Fibroblast of peridontal ligament (primary cell): ENCODE measurements at regions not wholly inside any gene's neighbourhood (a gene's known extent, or its start where the extent isn't known, plus 50 kb on each side); places are given as distances from the start of the nearest gene placed in this dataset.

ENCODE experiments used
- DNase-seq: peaks from one replicate; pipeline ENCODE4 v3.0.0-alpha.2; 2010; ENCODE audit errors: extremely low read depth

GRCh38 chr3:161800985-161801559, 304.5 kb downstream of the OTOL1 start:
- no peak for DNase-seq

- DNase-seq: no peak
Observed at GRCh38 chr3:161818106-161818505, 321.5 kb downstream of the OTOL1 start.

GRCh38 chr3:161821591-161821990, 325.0 kb downstream of the OTOL1 start:
- DNase-seq: no peak

- no peak for DNase-seq
Observed at GRCh38 chr3:161822291-161822690, 325.7 kb downstream of the OTOL1 start.

GRCh38 chr3:161823910-161824309, 327.3 kb downstream of the OTOL1 start:
- no peak for DNase-seq

- no peak for DNase-seq
Observed at GRCh38 chr3:161838021-161838420, 341.4 kb downstream of the OTOL1 start.

GRCh38 chr3:161848376-161848775, 351.8 kb downstream of the OTOL1 start:
- DNase-seq: no peak

GRCh38 chr3:161851941-161852566, 355.4 kb downstream of the OTOL1 start:
- DNase-seq: peak; percentile 33

- no peak for DNase-seq
Observed at GRCh38 chr3:161852744-161853143, 356.1 kb downstream of the OTOL1 start.

- DNase-seq: peak; percentile 6
Observed at GRCh38 chr3:161854232-161854771, 357.7 kb downstream of the OTOL1 start.

GRCh38 chr3:161859057-161859456, 362.4 kb downstream of the OTOL1 start:
- DNase-seq: no peak

- no peak for DNase-seq
Observed at GRCh38 chr3:161859865-161860450, 363.4 kb downstream of the OTOL1 start.

- DNase-seq: no peak
Observed at GRCh38 chr3:161863775-161864174, 367.2 kb downstream of the OTOL1 start.

GRCh38 chr3:161866176-161866575, 369.6 kb downstream of the OTOL1 start:
- no peak for DNase-seq

- DNase-seq: no peak
Observed at GRCh38 chr3:161875483-161875882, 378.9 kb downstream of the OTOL1 start.

- DNase-seq: peak; percentile 25
Observed at GRCh38 chr3:161879470-161879869, 382.9 kb downstream of the OTOL1 start.

GRCh38 chr3:161884830-161885229, 388.2 kb downstream of the OTOL1 start:
- DNase-seq: no peak

GRCh38 chr3:161890147-161890625, 393.6 kb downstream of the OTOL1 start:
- DNase-seq: peak; percentile 88

GRCh38 chr3:161893972-161894371, 397.4 kb downstream of the OTOL1 start:
- peak; percentile 81 for DNase-seq

GRCh38 chr3:161894657-161895056, 398.0 kb downstream of the OTOL1 start:
- peak; percentile 12 for DNase-seq

GRCh38 chr3:161905520-161906132, 409.0 kb downstream of the OTOL1 start:
- no peak for DNase-seq

GRCh38 chr3:161913786-161914389, 417.3 kb downstream of the OTOL1 start:
- peak; percentile 23 for DNase-seq
